Natural killer cell treated with Interleukin-12 subunit alpha and Interleukin-12 subunit beta and Interleukin-15 and Interleukin-18, amount 100 ng/mL, for 72 hours (primary cell): ENCODE measurements at regions not wholly inside any gene's neighbourhood (a gene's known extent, or its start where the extent isn't known, plus 50 kb on each side); places are given as distances from the start of the nearest gene placed in this dataset.
"Not testable (repeated sequence)": the region's sequence is repeated elsewhere in the genome, so short reads cannot be mapped to it uniquely, and the experiment has no call there.

Experiments used
- ATAC-seq, 2 donors: fragments of 150-1000 bp; cut with Tn5 transposase in 1 of 2; sonication (Bioruptor Pico), chemical (Tn5 transposase) in 1 of 2; 2 replicates each; pipeline ENCODE4 v1.10.0; 2021
- DNase-seq: peaks from one replicate; pipeline ENCODE4 v3.0.0; 2022; ENCODE audit warnings: low spot score
- H3K27ac Mint-ChIP-seq, 2 donors: 1 replicate in 1 of 2; 2 replicates in 1 of 2; pipeline ENCODE4 v1.8.0; 2022; ENCODE audit warnings: mixed read lengths in 2 of 2, mild to moderate bottlenecking in 1 of 2, moderate library complexity in 1 of 2
- H3K27me3 Mint-ChIP-seq, 2 donors: 1 replicate in 1 of 2; 2 replicates in 1 of 2; pipeline ENCODE4 v1.8.0; 2022; ENCODE audit warnings: mixed read lengths in 2 of 2
- H3K36me3 Mint-ChIP-seq: one replicate; pipeline ENCODE4 v1.8.0; 2022; ENCODE audit warnings: mixed read lengths
- H3K4me1 Mint-ChIP-seq, 2 donors: 1 replicate in 1 of 2; 2 replicates in 1 of 2; pipeline ENCODE4 v1.8.0; 2022; ENCODE audit warnings: low read depth in 2 of 2, mixed read lengths in 2 of 2, mild to moderate bottlenecking in 1 of 2
- H3K4me3 Mint-ChIP-seq: one replicate; pipeline ENCODE4 v1.8.0; 2022; ENCODE audit warnings: mixed read lengths
- H3K9me3 Mint-ChIP-seq: 2 replicates; pipeline ENCODE4 v1.8.0; 2022; ENCODE audit warnings: mixed read lengths

GRCh38 chr14:105909046-105909827 is 382.9 kb downstream of the TMEM121 start:
- DNase-seq, result peak; percentile 16
- ATAC-seq, result no peak
- H3K9me3 Mint-ChIP-seq, result no peaks in the 10 kb centered on the region

GRCh38 chr14:105909828-105910120 is 383.4 kb downstream of the TMEM121 start:
- not testable (repeated sequence) for DNase-seq, ATAC-seq, H3K27ac Mint-ChIP-seq, H3K4me1 Mint-ChIP-seq, H3K4me3 Mint-ChIP-seq, H3K36me3 Mint-ChIP-seq, H3K9me3 Mint-ChIP-seq, H3K27me3 Mint-ChIP-seq

More at GRCh38 chr14:105909046-105909827, 382.9 kb downstream of the TMEM121 start:
- Mint-ChIP-seq H3K27me3 (peaks cover 0 to 7% of the 10 kb centered on the region in 2 donors), H3K36me3 (no peaks in the 10 kb centered on the region), H3K4me1 (peaks cover 0 to 7% of the 10 kb centered on the region in 2 donors), H3K27ac (no peak overlapping the region), H3K4me3 (no peak overlapping the region)

GRCh38 chr14:105910426-105910825 is 384.0 kb downstream of the TMEM121 start:
- Mint-ChIP-seq H3K9me3 (no peaks in the 10 kb centered on the region), H3K27me3 (peaks cover 0 to 7% of the 10 kb centered on the region in 2 donors), H3K27ac (no peak overlapping the region), H3K4me1 (peaks cover 0 to 7% of the 10 kb centered on the region in 2 donors), H3K4me3 (no peak overlapping the region), H3K36me3 (no peaks in the 10 kb centered on the region)
- DNase-seq (no peak), ATAC-seq (no peak)

GRCh38 chr14:105911006-105911847 is 384.8 kb downstream of the TMEM121 start:
- Mint-ChIP-seq H3K4me3 (no peak overlapping the region), H3K27me3 (peaks cover 0 to 3% of the 10 kb centered on the region in 2 donors), H3K36me3 (no peaks in the 10 kb centered on the region), H3K4me1 (peaks cover 0 to 7% of the 10 kb centered on the region in 2 donors), H3K9me3 (no peaks in the 10 kb centered on the region), H3K27ac (no peak overlapping the region)
- DNase-seq (no peak), ATAC-seq (no peak)

GRCh38 chr14:105911848-105912292 is 385.5 kb downstream of the TMEM121 start:
- not testable (repeated sequence) for H3K27ac Mint-ChIP-seq, H3K4me3 Mint-ChIP-seq, H3K4me1 Mint-ChIP-seq, H3K27me3 Mint-ChIP-seq, H3K9me3 Mint-ChIP-seq, ATAC-seq, H3K36me3 Mint-ChIP-seq, DNase-seq

DNA sequence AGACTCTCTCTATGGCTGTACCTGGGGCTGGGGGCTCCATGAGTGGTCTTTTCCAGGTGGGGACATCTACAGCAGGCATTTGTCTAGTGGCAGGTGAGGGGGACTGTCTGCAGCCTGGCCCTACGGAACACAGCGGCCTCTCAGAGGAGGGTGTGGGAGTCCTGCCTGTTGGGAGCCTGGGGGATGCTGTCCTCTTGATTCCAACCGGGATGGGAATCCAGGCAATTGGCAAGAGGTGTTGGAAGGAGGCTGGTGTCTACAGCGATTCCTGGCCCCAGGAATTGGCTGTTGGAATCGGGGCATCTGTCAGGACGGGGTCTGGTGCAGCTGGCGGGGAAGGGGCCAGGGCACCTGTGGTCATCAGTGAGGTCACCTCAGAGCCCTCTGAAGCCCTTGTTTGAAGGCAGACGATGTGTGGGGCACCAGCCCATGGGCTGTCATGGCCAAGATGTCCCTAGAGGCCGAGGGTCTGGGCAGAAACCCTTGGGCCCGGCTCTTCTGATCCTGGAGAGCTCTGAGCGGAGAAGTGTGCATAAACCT is 386.3 kb downstream of the TMEM121 start:
- H3K9me3 Mint-ChIP-seq, result no peaks in the 10 kb centered on the region
- H3K4me3 Mint-ChIP-seq, result no peak overlapping the region
- H3K27me3 Mint-ChIP-seq, result peaks cover 0 to 3% of the 10 kb centered on the region in 2 donors
- peaks cover 0 to 7% of the 10 kb centered on the region in 2 donors for H3K4me1 Mint-ChIP-seq
- DNase-seq (no peak), ATAC-seq (no peak)
- no peaks in the 10 kb centered on the region for H3K36me3 Mint-ChIP-seq
- H3K27ac Mint-ChIP-seq, result no peak overlapping the region

DNA sequence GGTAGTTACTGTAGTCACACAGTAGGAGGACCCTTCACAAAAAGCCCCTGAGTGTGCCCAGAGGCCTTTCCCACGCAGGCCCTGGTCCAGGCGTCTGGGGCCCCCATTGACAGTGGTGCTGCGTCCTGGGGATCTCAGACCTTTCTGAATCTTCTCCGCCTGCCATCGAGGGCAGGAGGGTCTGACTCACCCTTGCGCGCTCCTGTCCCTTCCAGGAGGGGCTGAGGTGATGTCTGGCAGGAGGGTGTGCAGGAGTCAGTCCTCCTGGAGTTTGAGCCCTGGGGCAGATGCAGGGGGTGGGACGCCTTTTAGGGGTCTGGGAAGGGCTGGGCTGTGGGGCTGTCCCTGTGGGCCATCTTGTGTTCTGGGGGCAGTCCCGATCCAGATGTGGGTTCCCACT is 386.8 kb downstream of the TMEM121 start:
- Mint-ChIP-seq H3K27me3 (peaks cover 0 to 3% of the 10 kb centered on the region in 2 donors), H3K9me3 (no peaks in the 10 kb centered on the region), H3K4me3 (no peak overlapping the region), H3K4me1 (peaks cover 0 to 4% of the 10 kb centered on the region in 2 donors), H3K36me3 (no peaks in the 10 kb centered on the region), H3K27ac (no peak overlapping the region)
- ATAC-seq, result no peak
- DNase-seq, result no peak

DNA sequence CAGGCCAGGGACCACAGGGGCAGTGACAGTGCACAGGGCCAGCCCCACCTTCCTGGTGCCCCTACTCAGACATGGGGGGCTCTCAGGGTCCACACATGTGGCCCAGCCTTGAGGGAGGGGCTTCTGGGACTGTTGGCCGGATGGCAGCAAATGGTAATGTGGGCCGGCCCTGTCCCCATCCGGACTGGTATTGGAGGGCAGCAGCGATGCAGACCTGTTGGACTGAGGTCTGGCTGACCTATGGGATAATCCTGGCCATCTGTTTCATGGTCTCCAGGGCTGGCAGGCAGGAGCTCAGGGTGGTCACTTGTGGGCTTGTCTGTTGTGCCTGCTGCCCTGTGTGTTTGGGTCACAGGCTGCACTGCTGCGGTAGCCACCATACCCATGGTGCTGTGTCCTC is 387.5 kb downstream of the TMEM121 start:
- no peak for ATAC-seq
- no peak for DNase-seq
- H3K36me3 Mint-ChIP-seq, result no peaks in the 10 kb centered on the region
- no peak overlapping the region for H3K27ac Mint-ChIP-seq
- peaks cover 0 to 3% of the 10 kb centered on the region in 2 donors for H3K27me3 Mint-ChIP-seq
- no peaks in the 10 kb centered on the region for H3K9me3 Mint-ChIP-seq
- H3K4me1 Mint-ChIP-seq, result no peaks in the 10 kb centered on the region
- H3K4me3 Mint-ChIP-seq, result no peak overlapping the region

DNA sequence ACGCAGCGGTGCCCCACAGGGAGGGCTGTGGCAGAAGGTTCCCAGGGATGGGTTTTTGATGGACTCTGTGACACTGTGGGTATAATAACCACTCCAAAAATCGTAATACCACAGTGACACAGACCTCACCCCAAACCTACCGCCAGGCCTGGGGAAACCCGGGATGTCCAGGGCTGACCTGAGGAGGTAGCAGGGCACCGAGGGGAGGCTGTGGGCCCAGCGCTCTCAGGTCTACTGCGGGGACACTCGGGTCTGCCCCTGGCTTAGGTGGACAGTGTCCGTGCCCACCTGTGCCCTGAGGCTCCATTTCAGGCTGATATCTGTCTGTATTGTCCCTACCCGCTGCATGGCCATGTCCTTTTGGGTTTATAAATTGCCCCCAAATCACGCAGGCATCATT is 387.9 kb downstream of the TMEM121 start:
- H3K27ac Mint-ChIP-seq, H3K36me3 Mint-ChIP-seq, H3K4me3 Mint-ChIP-seq, H3K4me1 Mint-ChIP-seq, H3K9me3 Mint-ChIP-seq, DNase-seq, H3K27me3 Mint-ChIP-seq, ATAC-seq: not testable (repeated sequence)

DNA sequence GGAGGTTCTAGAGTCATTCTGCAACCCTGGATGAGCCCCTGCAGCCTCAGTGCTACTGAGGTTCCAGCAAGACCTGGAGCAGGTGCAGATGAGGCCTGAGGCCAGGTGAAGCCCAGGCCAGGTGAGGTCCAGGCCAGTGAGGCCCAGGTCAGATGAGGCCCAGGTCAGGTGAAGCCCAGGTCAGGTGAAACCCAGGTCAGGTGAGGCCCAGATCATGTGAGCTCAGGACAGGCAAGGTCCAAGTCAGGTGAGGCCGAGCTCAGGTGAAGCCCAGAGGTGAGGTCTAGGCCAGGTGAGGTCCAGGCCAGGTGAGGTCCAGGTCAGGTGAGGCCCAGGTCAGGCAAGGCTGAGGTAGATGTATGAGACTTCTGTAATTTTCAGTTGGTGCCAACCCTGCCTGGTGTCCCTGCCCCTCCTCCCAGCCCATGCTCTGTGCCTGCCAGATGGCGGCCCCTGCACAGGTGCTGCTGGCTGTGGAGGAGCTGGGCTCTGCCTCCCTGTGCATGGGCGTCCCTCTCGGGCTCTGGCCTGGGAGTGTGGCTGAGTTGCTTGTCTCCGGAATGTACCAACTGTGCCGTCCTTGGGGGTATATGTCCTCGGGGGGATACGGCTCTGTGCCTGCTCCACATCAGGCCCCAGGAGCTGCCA is 388.5 kb downstream of the TMEM121 start:
- DNase-seq (no peak), ATAC-seq (no peak)
- Mint-ChIP-seq H3K27me3 (peaks cover 0 to 3% of the 10 kb centered on the region in 2 donors), H3K4me1 (no peaks in the 10 kb centered on the region), H3K4me3 (no peak overlapping the region), H3K9me3 (no peaks in the 10 kb centered on the region), H3K27ac (no peak overlapping the region), H3K36me3 (no peaks in the 10 kb centered on the region)

GRCh38 chr14:105915546-105915945 is 389.2 kb downstream of the TMEM121 start:
- H3K36me3 Mint-ChIP-seq, H3K27me3 Mint-ChIP-seq, H3K4me1 Mint-ChIP-seq, DNase-seq, H3K9me3 Mint-ChIP-seq, H3K27ac Mint-ChIP-seq, H3K4me3 Mint-ChIP-seq, ATAC-seq: not testable (repeated sequence)

DNA sequence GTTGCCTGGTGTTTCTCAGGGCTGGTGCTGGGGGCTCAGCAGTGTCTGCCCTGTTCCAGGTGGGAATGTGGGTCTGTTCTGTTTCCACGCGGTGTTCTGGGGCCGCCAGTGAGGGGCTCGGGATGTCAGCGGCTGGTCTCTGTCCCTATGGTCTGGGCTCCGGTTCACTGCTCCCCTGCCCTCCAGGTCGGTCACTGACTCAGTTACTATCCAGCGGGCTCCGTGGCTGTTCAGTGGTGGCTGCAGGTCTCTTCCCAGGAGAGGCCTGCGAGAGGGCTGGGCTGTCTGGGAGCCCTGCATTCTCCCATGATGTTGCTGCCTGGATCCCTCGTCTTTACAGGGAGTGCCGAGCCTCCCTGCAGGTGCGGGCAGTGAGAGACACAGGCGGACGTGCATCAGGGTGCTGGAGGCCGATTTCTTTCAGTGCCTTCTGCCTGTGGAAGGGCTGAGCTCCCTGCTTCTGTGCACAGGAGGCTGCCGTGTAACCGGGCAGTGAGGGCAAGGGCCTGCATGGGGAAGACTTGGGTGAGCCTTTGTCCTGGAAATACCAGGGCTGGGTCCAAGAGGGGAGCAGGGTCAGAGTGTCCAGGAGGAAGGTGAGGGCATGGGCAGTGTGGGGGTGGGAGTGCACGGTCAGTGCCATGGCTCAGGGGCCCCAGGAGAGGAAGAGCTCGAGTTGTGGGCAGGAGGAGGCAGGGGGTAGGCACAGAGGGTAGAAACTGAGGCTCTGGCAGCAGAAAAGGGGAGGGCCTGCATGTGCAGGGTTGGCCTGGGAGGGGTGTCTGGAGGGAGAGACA is 391.0 kb downstream of the TMEM121 start:
- H3K27ac Mint-ChIP-seq, H3K4me3 Mint-ChIP-seq, H3K36me3 Mint-ChIP-seq, DNase-seq, H3K27me3 Mint-ChIP-seq, H3K4me1 Mint-ChIP-seq, ATAC-seq, H3K9me3 Mint-ChIP-seq: not testable (repeated sequence)

DNA sequence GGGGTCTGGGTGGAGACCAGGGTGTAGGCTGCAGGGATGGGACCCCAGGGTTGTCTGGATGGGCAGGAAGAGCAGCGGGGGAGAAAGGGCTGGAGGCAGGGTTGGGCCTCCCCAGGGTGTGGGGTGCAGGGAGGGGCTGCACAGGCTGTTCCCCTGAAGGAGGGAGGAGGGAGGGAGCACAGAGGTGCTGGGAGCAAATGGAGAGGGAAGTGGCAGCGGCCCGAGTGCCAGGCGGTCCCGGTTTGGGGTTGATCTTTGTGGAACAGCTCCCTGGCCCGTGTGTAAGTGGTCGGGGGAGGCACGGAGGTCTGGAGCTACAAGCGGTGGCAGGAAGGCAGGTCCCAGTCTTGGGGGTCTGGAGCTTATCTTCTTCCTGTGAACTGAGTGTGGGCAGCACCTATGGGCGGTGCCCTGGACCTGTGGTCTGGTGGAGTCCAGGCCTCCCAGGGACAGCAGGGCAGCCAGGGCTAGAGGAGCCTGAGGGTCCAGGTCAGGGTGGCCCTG is 391.6 kb downstream of the TMEM121 start:
- H3K27me3 Mint-ChIP-seq, result peaks cover 0 to 3% of the 10 kb centered on the region in 2 donors
- H3K4me3 Mint-ChIP-seq, result no peak overlapping the region
- H3K27ac Mint-ChIP-seq, result no peak overlapping the region
- H3K4me1 Mint-ChIP-seq, result no peaks in the 10 kb centered on the region
- H3K36me3 Mint-ChIP-seq, result no peaks in the 10 kb centered on the region
- ATAC-seq, result no peak
- DNase-seq, result no peak
- no peaks in the 10 kb centered on the region for H3K9me3 Mint-ChIP-seq
